ENCODE measurements at regions not wholly inside any gene's neighbourhood (a gene's known extent, or its start where the extent isn't known, plus 50 kb on each side); places are given as distances from the start of the nearest gene placed in this dataset.

GRCh38 chr18:53755914-53756609, 468.4 kb downstream of the MBD2 start:
- no peak for TF ChIP-seq CTCF (conservative IDR thresholded peaks at IDR 0.05)
- Histone ChIP-seq H3K27me3 (ENCODE audit: insufficient read depth, low read length) (no peaks in the 10 kb centered on the region), H2BK5ac (ENCODE audit: insufficient read length, low read length) (no peak overlapping the region), H3K56ac (ENCODE audit: insufficient read length, low read depth, low read length) (no peak overlapping the region), H2BK15ac (ENCODE audit: low read depth, low read length) (no peak overlapping the region), H3T11ph (ENCODE audit: low read length) (no peak overlapping the region), H3K9ac (ENCODE audit: extremely low read depth, insufficient read length, low read length) (no peak overlapping the region), H4K91ac (ENCODE audit: insufficient read length, low read depth, low read length) (no peak overlapping the region), H2BK12ac (ENCODE audit: insufficient read length, low read depth, low read length) (no peak overlapping the region), H3K14ac (ENCODE audit: insufficient read depth, low read length) (no peak overlapping the region), H3K4me2 (ENCODE audit: insufficient read depth, insufficient read length, low read length) (no peak overlapping the region), H3K79me1 (ENCODE audit: insufficient read depth, low read depth, low read length, poor library complexity, severe bottlenecking) (no peaks in the 10 kb centered on the region), H2AFZ (ENCODE audit: low read length) (no peak overlapping the region), H2BK20ac (ENCODE audit: low read depth, low read length, poor library complexity, severe bottlenecking) (no peak overlapping the region), H3K4ac (ENCODE audit: low read depth, low read length) (no peak overlapping the region), H3K23me2 (ENCODE audit: insufficient read length, low read depth, low read length, poor library complexity, severe bottlenecking) (no peaks in the 10 kb centered on the region), H3K27ac (ENCODE audit: insufficient read length, low read depth, low read length) (no peak overlapping the region), H3K4me1 (ENCODE audit: insufficient read depth, low read length) (no peaks in the 10 kb centered on the region), H4K20me1 (ENCODE audit: control insufficient read depth, insufficient read depth, insufficient read length) (no peaks in the 10 kb centered on the region), H3K23ac (ENCODE audit: insufficient read length, low read depth, low read length) (no peak overlapping the region), H2BK120ac (ENCODE audit: low read depth, low read length, poor library complexity, severe bottlenecking) (no peak overlapping the region), H3K18ac (ENCODE audit: insufficient read length, low read depth, low read length) (no peak overlapping the region), H3K79me2 (ENCODE audit: insufficient read depth, low read length) (no peaks in the 10 kb centered on the region), H2AK5ac (ENCODE audit: insufficient read length, low read length) (no peak overlapping the region), H4K8ac (replicated peaks; ENCODE audit: insufficient read length, low read depth, low read length) (no peak overlapping the region), H3K9me3 (ENCODE audit: control insufficient read depth, low read depth, low read length) (no peaks in the 10 kb centered on the region), H4K5ac (ENCODE audit: insufficient read length, low read depth, low read length) (peak overlapping the region; percentile 30)
- no peak overlapping the region for H3K27ac Mint-ChIP-seq
- no peak for DNase-seq
- no peaks in the 10 kb centered on the region for H3K27me3 Mint-ChIP-seq (ENCODE audit: low read depth)
- WGBS (ENCODE audit: extremely low coverage, insufficient read length, low lambda C conversion rate): no CpG with 5 or more reads among the region's 5 CpGs
- no peaks in the 10 kb centered on the region; a peak in 2 of 5 replicates for H3K9me3 Mint-ChIP-seq
- peaks cover 5% of the 10 kb centered on the region in 2 experiments for H3K4me1 Mint-ChIP-seq
- H3K36me3 Mint-ChIP-seq (ENCODE audit: insufficient read depth in 1 of 3, low read depth in 3 of 3): no peaks in the 10 kb centered on the region
- H3K4me3 Mint-ChIP-seq: no peak overlapping the region

Data from H9 (cell line).